GM12878 (cell line): ENCODE measurements at regions not wholly inside any gene's neighbourhood (a gene's known extent, or its start where the extent isn't known, plus 50 kb on each side); places are given as distances from the start of the nearest gene placed in this dataset.

Source experiments
- BCL11A ChIP-seq: IDR thresholded peaks from 2 replicates; pipeline ENCODE4 v1.6.1; 2011; ENCODE audit warnings: low read depth, low read length
- BCL3 ChIP-seq: IDR thresholded peaks from 2 replicates; pipeline ENCODE4 v1.6.1; 2011; ENCODE audit warnings: borderline replicate concordance, low read depth, mild to moderate bottlenecking, moderate library complexity, low read length; ENCODE audit not compliant: insufficient read depth, poor library complexity, severe bottlenecking
- BHLHE40 ChIP-seq, 2 experiments: fragments of 450-650 bp in 1 of 2; IDR thresholded peaks; 2 replicates each; pipeline ENCODE4 v1.6.1; 2011 to 2017; ENCODE audit warnings: low read depth in 2 of 2, borderline replicate concordance in 1 of 2, improper control_type of control experiment in 1 of 2, low read length in 1 of 2, mild to moderate bottlenecking in 1 of 2
- BRCA1 ChIP-seq: IDR thresholded peaks from 2 replicates; pipeline ENCODE4 v1.6.1; 2011; ENCODE audit warnings: low read depth, low read length, improper control_type of control experiment
- EP300 ChIP-seq, 2 experiments: fragments of 150-350 bp in 1 of 2; IDR thresholded peaks; 2 replicates each; pipeline ENCODE4 v1.6.1; 2011 to 2012; ENCODE audit warnings: low read depth in 2 of 2, low read length in 2 of 2, borderline replicate concordance in 1 of 2, improper control_type of control experiment in 1 of 2, inconsistent platforms in 1 of 2; ENCODE audit not compliant: control insufficient read depth in 1 of 2
- IKZF2 ChIP-seq, 2 experiments: fragments of 450-650 bp; IDR thresholded peaks; 2 replicates each; pipeline ENCODE4 v1.6.1; 2017; ENCODE audit warnings: mild to moderate bottlenecking in 2 of 2, moderate library complexity in 2 of 2
- MAX ChIP-seq: IDR thresholded peaks from 2 replicates; pipeline ENCODE4 v1.6.1; 2012; ENCODE audit warnings: low read depth, low read length, improper control_type of control experiment
- MEF2A ChIP-seq: IDR thresholded peaks from 2 replicates; pipeline ENCODE4 v1.6.1; 2011; ENCODE audit warnings: low read depth, mild to moderate bottlenecking, low read length, moderate library complexity; ENCODE audit not compliant: insufficient read depth
- MEF2B ChIP-seq: fragments of 450-650 bp; IDR thresholded peaks from 2 replicates; pipeline ENCODE4 v1.6.1; 2018; ENCODE audit warnings: mild to moderate bottlenecking, moderate library complexity; ENCODE audit not compliant: partially characterized antibody, poor library complexity, severe bottlenecking
- NFIC ChIP-seq: IDR thresholded peaks from 2 replicates; pipeline ENCODE4 v1.6.1; 2012; ENCODE audit warnings: low read depth, mild to moderate bottlenecking, inconsistent platforms, low read length, moderate library complexity
- RAD21 ChIP-seq: IDR thresholded peaks from 2 replicates; pipeline ENCODE4 v1.6.1; 2011; ENCODE audit warnings: mild to moderate bottlenecking, low read depth, low read length, moderate library complexity; ENCODE audit not compliant: insufficient read depth
- REST ChIP-seq: IDR thresholded peaks from 2 replicates; pipeline ENCODE4 v1.6.1; 2012; ENCODE audit warnings: mild to moderate bottlenecking, low read depth, low read length
- SMARCA5 ChIP-seq: fragments of 450-650 bp; IDR thresholded peaks from 2 replicates; pipeline ENCODE4 v1.6.1; 2017; ENCODE audit warnings: mild to moderate bottlenecking
- TF ChIP-seq, protein P1 (sequence below): fragments of 450-650 bp; IDR thresholded peaks from 2 replicates; pipeline ENCODE4 v1.6.1; 2017; ENCODE audit warnings: borderline replicate concordance
- TF ChIP-seq, protein P2 (sequence below): IDR thresholded peaks from 2 replicates; pipeline ENCODE4 v1.6.1; 2012; ENCODE audit warnings: improper control_type of control experiment, low read depth, low read length; ENCODE audit not compliant: insufficient replicate concordance

DNA sequence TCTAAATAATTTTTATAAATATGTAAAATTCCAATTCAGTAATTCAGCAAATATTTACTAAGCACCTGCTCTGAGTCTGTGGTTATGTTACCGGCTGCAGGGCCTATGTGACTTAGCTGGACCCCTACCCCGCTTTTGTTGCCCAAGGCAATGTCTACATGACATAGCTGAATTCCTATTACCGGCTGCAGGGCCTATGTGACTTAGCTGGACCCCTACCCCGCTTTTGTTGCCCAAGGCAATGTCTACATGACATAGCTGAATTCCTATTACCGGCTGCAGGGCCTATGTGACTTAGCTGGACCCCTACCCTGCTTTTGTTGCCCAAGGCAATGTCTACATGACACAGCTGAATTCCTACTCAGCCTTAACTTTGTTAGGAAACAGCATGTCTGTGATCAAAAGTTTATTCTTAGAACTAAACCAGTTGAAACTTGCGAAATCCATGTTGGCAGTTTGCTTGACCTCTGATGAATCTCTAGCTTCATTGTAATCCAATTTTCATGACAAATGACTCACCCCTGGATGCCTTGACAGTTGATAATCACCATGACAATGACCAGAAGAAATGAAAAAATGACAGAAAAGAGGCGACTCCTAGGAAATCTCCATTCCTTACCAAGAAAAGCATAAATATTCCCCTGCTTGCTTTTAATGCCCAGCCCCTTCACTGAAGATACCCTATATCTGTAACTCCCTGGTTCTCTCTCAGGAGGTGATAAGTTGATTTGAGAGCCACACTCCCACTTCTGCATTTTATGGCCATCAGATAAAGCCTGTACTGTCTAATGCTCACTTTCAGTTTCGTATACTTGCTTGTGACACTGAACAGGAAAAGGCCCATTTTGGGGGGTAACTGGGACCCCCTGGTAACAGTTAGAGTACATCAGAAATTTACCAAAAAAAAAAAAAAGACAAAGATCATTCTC is 148.4 kb upstream of the SYT10 start (continued):
- TF ChIP-seq EP300 (IDR thresholded peaks at IDR 0.05; ENCODE audit: borderline replicate concordance in 1 of 2, control insufficient read depth in 1 of 2, low read depth in 2 of 2, low read length in 2 of 2), result peak; percentile 60 to 78; a peak in 3 of 4 replicates
- TF ChIP-seq MEF2B, result peak; percentile 42
- TF ChIP-seq NFIC, result no peak; the same call in 1 of the 2 replicates
- no peak for TF ChIP-seq MAX
- TF ChIP-seq BCL11A, result no peak
- TF ChIP-seq REST, result no peak
- TF ChIP-seq SMARCA5, result no peak
- no peak for TF ChIP-seq RAD21
- TF ChIP-seq, protein P1, sequence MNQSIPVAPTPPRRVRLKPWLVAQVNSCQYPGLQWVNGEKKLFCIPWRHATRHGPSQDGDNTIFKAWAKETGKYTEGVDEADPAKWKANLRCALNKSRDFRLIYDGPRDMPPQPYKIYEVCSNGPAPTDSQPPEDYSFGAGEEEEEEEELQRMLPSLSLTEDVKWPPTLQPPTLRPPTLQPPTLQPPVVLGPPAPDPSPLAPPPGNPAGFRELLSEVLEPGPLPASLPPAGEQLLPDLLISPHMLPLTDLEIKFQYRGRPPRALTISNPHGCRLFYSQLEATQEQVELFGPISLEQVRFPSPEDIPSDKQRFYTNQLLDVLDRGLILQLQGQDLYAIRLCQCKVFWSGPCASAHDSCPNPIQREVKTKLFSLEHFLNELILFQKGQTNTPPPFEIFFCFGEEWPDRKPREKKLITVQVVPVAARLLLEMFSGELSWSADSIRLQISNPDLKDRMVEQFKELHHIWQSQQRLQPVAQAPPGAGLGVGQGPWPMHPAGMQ, result no peak
- peak in 1 of 2 experiments; percentile 36; a peak in 2 of 4 replicates for TF ChIP-seq IKZF2 (IDR thresholded peaks at IDR 0.05)
- 0 out of 4 replicates have a peak, but pooled peaks of 1 of the 2 experiments have one; percentile 40 for TF ChIP-seq BHLHE40 (IDR thresholded peaks at IDR 0.05; ENCODE audit: borderline replicate concordance in 1 of 2, low read depth in 2 of 2, low read length in 1 of 2)
- TF ChIP-seq, protein P2, sequence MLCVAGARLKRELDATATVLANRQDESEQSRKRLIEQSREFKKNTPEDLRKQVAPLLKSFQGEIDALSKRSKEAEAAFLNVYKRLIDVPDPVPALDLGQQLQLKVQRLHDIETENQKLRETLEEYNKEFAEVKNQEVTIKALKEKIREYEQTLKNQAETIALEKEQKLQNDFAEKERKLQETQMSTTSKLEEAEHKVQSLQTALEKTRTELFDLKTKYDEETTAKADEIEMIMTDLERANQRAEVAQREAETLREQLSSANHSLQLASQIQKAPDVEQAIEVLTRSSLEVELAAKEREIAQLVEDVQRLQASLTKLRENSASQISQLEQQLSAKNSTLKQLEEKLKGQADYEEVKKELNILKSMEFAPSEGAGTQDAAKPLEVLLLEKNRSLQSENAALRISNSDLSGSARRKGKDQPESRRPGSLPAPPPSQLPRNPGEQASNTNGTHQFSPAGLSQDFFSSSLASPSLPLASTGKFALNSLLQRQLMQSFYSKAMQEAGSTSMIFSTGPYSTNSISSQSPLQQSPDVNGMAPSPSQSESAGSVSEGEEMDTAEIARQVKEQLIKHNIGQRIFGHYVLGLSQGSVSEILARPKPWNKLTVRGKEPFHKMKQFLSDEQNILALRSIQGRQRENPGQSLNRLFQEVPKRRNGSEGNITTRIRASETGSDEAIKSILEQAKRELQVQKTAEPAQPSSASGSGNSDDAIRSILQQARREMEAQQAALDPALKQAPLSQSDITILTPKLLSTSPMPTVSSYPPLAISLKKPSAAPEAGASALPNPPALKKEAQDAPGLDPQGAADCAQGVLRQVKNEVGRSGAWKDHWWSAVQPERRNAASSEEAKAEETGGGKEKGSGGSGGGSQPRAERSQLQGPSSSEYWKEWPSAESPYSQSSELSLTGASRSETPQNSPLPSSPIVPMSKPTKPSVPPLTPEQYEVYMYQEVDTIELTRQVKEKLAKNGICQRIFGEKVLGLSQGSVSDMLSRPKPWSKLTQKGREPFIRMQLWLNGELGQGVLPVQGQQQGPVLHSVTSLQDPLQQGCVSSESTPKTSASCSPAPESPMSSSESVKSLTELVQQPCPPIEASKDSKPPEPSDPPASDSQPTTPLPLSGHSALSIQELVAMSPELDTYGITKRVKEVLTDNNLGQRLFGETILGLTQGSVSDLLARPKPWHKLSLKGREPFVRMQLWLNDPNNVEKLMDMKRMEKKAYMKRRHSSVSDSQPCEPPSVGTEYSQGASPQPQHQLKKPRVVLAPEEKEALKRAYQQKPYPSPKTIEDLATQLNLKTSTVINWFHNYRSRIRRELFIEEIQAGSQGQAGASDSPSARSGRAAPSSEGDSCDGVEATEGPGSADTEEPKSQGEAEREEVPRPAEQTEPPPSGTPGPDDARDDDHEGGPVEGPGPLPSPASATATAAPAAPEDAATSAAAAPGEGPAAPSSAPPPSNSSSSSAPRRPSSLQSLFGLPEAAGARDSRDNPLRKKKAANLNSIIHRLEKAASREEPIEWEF, result peak; percentile 28
- no peak for TF ChIP-seq BRCA1
- TF ChIP-seq BCL3, result no peak
- TF ChIP-seq MEF2A, result no peak
